Fibroblast of the conjunctiva (primary cell): ENCODE measurements at regions not wholly inside any gene's neighbourhood (a gene's known extent, or its start where the extent isn't known, plus 50 kb on each side); places are given as distances from the start of the nearest gene placed in this dataset.
"Not testable (repeated sequence)": the region's sequence is repeated elsewhere in the genome, so short reads cannot be mapped to it uniquely, and the experiment has no call there.

Experiments
- DNase-seq: peaks from one replicate; pipeline ENCODE4 v3.0.0-alpha.2; 2010; ENCODE audit warnings: low read depth

GRCh38 chr19:27884376-27884775 is 1328.6 kb downstream of the UQCRFS1 start:
- DNase-seq: no peak

- DNase-seq: no peak
Observed at GRCh38 chr19:27881213-27881612, 1331.7 kb downstream of the UQCRFS1 start.

- no peak for DNase-seq
Observed at GRCh38 chr19:27876976-27877512, 1335.9 kb downstream of the UQCRFS1 start.

- DNase-seq: no peak
Observed at GRCh38 chr19:27876489-27876888, 1336.5 kb downstream of the UQCRFS1 start.

- DNase-seq: no peak
Observed at GRCh38 chr19:27872370-27872769, 1340.6 kb downstream of the UQCRFS1 start.

GRCh38 chr19:27870293-27870692 is 1342.7 kb downstream of the UQCRFS1 start:
- no peak for DNase-seq

GRCh38 chr19:27868007-27868406 is 1344.9 kb downstream of the UQCRFS1 start:
- DNase-seq: no peak

GRCh38 chr19:27865927-27866777 is 1346.8 kb downstream of the UQCRFS1 start:
- no peak for DNase-seq

- DNase-seq: no peak
Observed at GRCh38 chr19:27861411-27861975, 1351.5 kb downstream of the UQCRFS1 start.

- no peak for DNase-seq
Observed at GRCh38 chr19:27860309-27860934, 1352.5 kb downstream of the UQCRFS1 start.

- no peak for DNase-seq
Observed at GRCh38 chr19:27859689-27860088, 1353.3 kb downstream of the UQCRFS1 start.

- no peak for DNase-seq
Observed at GRCh38 chr19:27858981-27859581, 1353.9 kb downstream of the UQCRFS1 start.

GRCh38 chr19:27852931-27853330 is 1360.0 kb downstream of the UQCRFS1 start:
- DNase-seq: not testable (repeated sequence)

GRCh38 chr19:27851543-27852060 is 1361.3 kb downstream of the UQCRFS1 start:
- no peak for DNase-seq

GRCh38 chr19:27851002-27851481 is 1361.9 kb downstream of the UQCRFS1 start:
- DNase-seq: no peak

GRCh38 chr19:27846944-27847343 is 1366.0 kb downstream of the UQCRFS1 start:
- no peak for DNase-seq

GRCh38 chr19:27844261-27844660 is 1368.7 kb downstream of the UQCRFS1 start:
- no peak for DNase-seq

GRCh38 chr19:27843861-27844260 is 1369.1 kb downstream of the UQCRFS1 start:
- no peak for DNase-seq

- DNase-seq: no peak
Observed at GRCh38 chr19:27833031-27833430, 1379.9 kb downstream of the UQCRFS1 start.

- no peak for DNase-seq
Observed at GRCh38 chr19:27828829-27829228, 1384.1 kb downstream of the UQCRFS1 start.

GRCh38 chr19:27824108-27824507 is 1388.8 kb downstream of the UQCRFS1 start:
- DNase-seq: no peak

GRCh38 chr19:27822336-27822735 is 1390.6 kb downstream of the UQCRFS1 start:
- no peak for DNase-seq
